Left lung (tissue), 4 donors: ENCODE measurements at regions not wholly inside any gene's neighbourhood (a gene's known extent, or its start where the extent isn't known, plus 50 kb on each side); places are given as distances from the start of the nearest gene placed in this dataset.
"Not testable (repeated sequence)": the region's sequence is repeated elsewhere in the genome, so short reads cannot be mapped to it uniquely, and the experiment has no call there.

Source experiments
- ATAC-seq: fragments of 200-7000 bp; cut with Tn5 transposase; one replicate; pipeline ENCODE4 v1.9.1; 2020; ENCODE audit warnings: moderate library complexity
- DNase-seq, 4 donors: peaks; one replicate each; pipeline ENCODE4 v3.0.0-alpha.2; 2013 to 2020
- H3K27ac ChIP-seq, 2 donors: fragments of 200-600 bp; sonication (generic) in 1 of 2; one replicate each; pipeline versions ENCODE4 v1.5.0 to v1.8.0; 2020 to 2021
- H3K27me3 ChIP-seq, 2 donors: fragments of 200-600 bp; sonication (generic) in 1 of 2; one replicate each; pipeline versions ENCODE4 v1.5.0 to v1.8.0; 2020 to 2021
- H3K36me3 ChIP-seq, 2 donors: fragments of 200-600 bp; sonication (generic) in 1 of 2; one replicate each; pipeline versions ENCODE4 v1.5.0 to v1.8.0; 2020 to 2021
- H3K4me1 ChIP-seq, 2 donors: fragments of 200-600 bp; one replicate each; pipeline ENCODE4 v1.8.0; 2021
- H3K4me3 ChIP-seq, 2 donors: fragments of 200-600 bp; sonication (generic) in 1 of 2; one replicate each; pipeline versions ENCODE4 v1.5.0 to v1.8.0; 2020 to 2021; ENCODE audit warnings: mild to moderate bottlenecking in 1 of 2
- H3K9me3 ChIP-seq, 2 donors: fragments of 200-600 bp; sonication (generic) in 1 of 2; one replicate each; pipeline versions ENCODE4 v1.5.0 to v1.8.0; 2020 to 2021
- CTCF ChIP-seq, 2 donors: fragments of 200-600 bp; sonication (generic) in 1 of 2; IDR thresholded peaks; one replicate each; pipeline versions ENCODE4 v1.5.0 to v1.8.0; 2021; ENCODE audit warnings: antibody characterized with exemption in 2 of 2
- intact Hi-C, 2 donors: fragments of 100-400 bp; cut with DNase I; formaldehyde crosslinking; loops; one replicate each; pipeline versions ENCODE4 v1.11.2 to v1.14.2; 2022
- donor health status: DM: no; HTN: yes; CAD: no.
- donor health status: DM: no; HTN: no; CAD: no.

- no peak for DNase-seq
- Histone ChIP-seq H3K4me3 (no peak overlapping the region), H3K9me3 (no peaks in the 10 kb centered on the region), H3K36me3 (no peaks in the 10 kb centered on the region), H3K27me3 (no peaks in the 10 kb centered on the region), H3K27ac (no peak overlapping the region), H3K4me1 (no peaks in the 10 kb centered on the region)
- intact Hi-C loops = no loop called here
- peak; percentile 76 for ATAC-seq
- no peak for TF ChIP-seq CTCF (IDR thresholded peaks at IDR 0.05)
Measured at GRCh38 chr11:23797624-23798419, 699.0 kb upstream of the LUZP2 start.

- H3K36me3 ChIP-seq, H3K9me3 ChIP-seq, H3K27me3 ChIP-seq, DNase-seq, H3K4me3 ChIP-seq, H3K27ac ChIP-seq, intact Hi-C loops, H3K4me1 ChIP-seq, ATAC-seq: not testable (repeated sequence)
Measured at GRCh38 chr11:23834306-23834705, 662.5 kb upstream of the LUZP2 start.

GRCh38 chr11:23836981-23837380 lies 659.9 kb upstream of the LUZP2 start:
- Histone ChIP-seq H3K27me3 (no peaks in the 10 kb centered on the region), H3K4me1 (no peaks in the 10 kb centered on the region), H3K36me3 (no peaks in the 10 kb centered on the region), H3K9me3 (no peaks in the 10 kb centered on the region), H3K4me3 (no peak overlapping the region), H3K27ac (no peak overlapping the region)
- DNase-seq (no peak), ATAC-seq (no peak)
- intact Hi-C loops = no loop called here
- no peak for TF ChIP-seq CTCF (IDR thresholded peaks at IDR 0.05)

GRCh38 chr11:23840872-23841271 lies 656.0 kb upstream of the LUZP2 start:
- no peak overlapping the region for H3K4me3 ChIP-seq
- peaks cover 0 to 5% of the 10 kb centered on the region in 2 donors for H3K9me3 ChIP-seq
- no peak for DNase-seq
- intact Hi-C loops = no loop called here
- no peaks in the 10 kb centered on the region for H3K36me3 ChIP-seq
- no peaks in the 10 kb centered on the region for H3K27me3 ChIP-seq
- TF ChIP-seq CTCF (IDR thresholded peaks at IDR 0.05) = no peak
- H3K27ac ChIP-seq = no peak overlapping the region
- no peak for ATAC-seq
- H3K4me1 ChIP-seq = no peaks in the 10 kb centered on the region

GRCh38 chr11:23846902-23847422 lies 649.9 kb upstream of the LUZP2 start:
- H3K27me3 ChIP-seq = no peaks in the 10 kb centered on the region
- no peak overlapping the region for H3K27ac ChIP-seq
- H3K36me3 ChIP-seq = no peaks in the 10 kb centered on the region
- no peaks in the 10 kb centered on the region for H3K4me1 ChIP-seq
- peaks cover 0 to 5% of the 10 kb centered on the region in 2 donors for H3K9me3 ChIP-seq
- no peak for TF ChIP-seq CTCF (IDR thresholded peaks at IDR 0.05)
- no peak for ATAC-seq
- intact Hi-C loops = no loop called here
- DNase-seq = no peak
- H3K4me3 ChIP-seq = no peak overlapping the region
